DND-41 (cell line): ENCODE measurements at regions not wholly inside any gene's neighbourhood (a gene's known extent, or its start where the extent isn't known, plus 50 kb on each side); places are given as distances from the start of the nearest gene placed in this dataset.

Experiments used
- CTCF ChIP-seq: IDR thresholded peaks from 2 replicates; pipeline ENCODE4 v1.5.1; 2012; ENCODE audit warnings: borderline replicate concordance, low read length, moderate library complexity, mild to moderate bottlenecking; ENCODE audit not compliant: poor library complexity, severe bottlenecking; ENCODE audit errors: extremely low read depth
- EZH2 ChIP-seq: IDR thresholded peaks from 3 replicates; pipeline ENCODE4 v1.6.1; 2012; ENCODE audit warnings: borderline replicate concordance, low read depth, mild to moderate bottlenecking, moderate library complexity, low read length, inconsistent platforms; ENCODE audit not compliant: severe bottlenecking

GRCh38 chrX:39766855-39767254 lies 330.9 kb downstream of the BCOR start:
- TF ChIP-seq EZH2 (no peak), CTCF (no peak)
